ENCODE measurements at regions not wholly inside any gene's neighbourhood (a gene's known extent, or its start where the extent isn't known, plus 50 kb on each side); places are given as distances from the start of the nearest gene placed in this dataset.

- DNase-seq (ENCODE audit: low spot score) (no peak), ATAC-seq (no peak), FAIRE-seq (no peak)
- ChIA-PET POLR2A (no interaction called here), CTCF (ENCODE audit: low intra/inter-chr PET ratio, low total read pairs) (no interaction called here)
- no peak overlapping the region for H3K27ac ChIP-seq (ENCODE audit: extremely low read length, insufficient read depth, low read length)
- in situ Hi-C loops (cut with HindIII; ENCODE audit: extremely low pct_ligation_motif_present, low pct_unique_long_range_greater_than_20kb): no loop called here
- intact Hi-C loops (cut with micrococcal nuclease; ENCODE audit: unreplicated experiment): no loop called here
- no TSS peak for BruUV-seq (replicated peaks)
- H3K36me3 ChIP-seq (replicated peaks in 1 of 2; ENCODE audit: control insufficient read depth in 1 of 2, insufficient read depth in 2 of 2, low read length in 2 of 2): no peaks in the 10 kb centered on the region
- H4K20me1 ChIP-seq (ENCODE audit: insufficient read depth, low read length): no peaks in the 10 kb centered on the region
- no peak overlapping the region for H3K4me2 ChIP-seq (ENCODE audit: low read depth, low read length)
- H2AFZ ChIP-seq (ENCODE audit: low read length): no peak overlapping the region
- no peak overlapping the region for H3K4me3 ChIP-seq (replicated peaks in 1 of 3; ENCODE audit: insufficient read depth in 1 of 3, low read depth in 2 of 3, low read length in 3 of 3)
- 3% methylated on average over 3 of the region's 3 CpGs for WGBS (ENCODE audit: low lambda C conversion rate)
- no peaks in the 10 kb centered on the region for H3K79me2 ChIP-seq (ENCODE audit: insufficient read depth, low read length)
- TF ChIP-seq ZNF207 (IDR thresholded peaks at IDR 0.05; ENCODE audit: borderline replicate concordance): no peak
- no peak for TF ChIP-seq USF2 (IDR thresholded peaks at IDR 0.05; ENCODE audit: low read depth, low read length)
- TF ChIP-seq USF2 (CRISPR knock-in tag; IDR thresholded peaks at IDR 0.05; ENCODE audit: borderline replicate concordance): no peak
- TF ChIP-seq PAX8 (CRISPR knock-in tag; IDR thresholded peaks at IDR 0.05; ENCODE audit: borderline replicate concordance): no peak
- TF ChIP-seq MBNL3 (CRISPR knock-in tag; conservative IDR thresholded peaks at IDR 0.05): no peak
- TF ChIP-seq TFDP1 (CRISPR knock-in tag; IDR thresholded peaks at IDR 0.05; ENCODE audit: borderline replicate concordance): no peak
- no peak for TF ChIP-seq MAF1 (CRISPR knock-in tag; IDR thresholded peaks at IDR 0.05; ENCODE audit: borderline replicate concordance)
- TF ChIP-seq ZBTB7A (CRISPR knock-in tag; IDR thresholded peaks at IDR 0.05): no peak
- TF ChIP-seq NFATC3 (CRISPR knock-in tag; IDR thresholded peaks at IDR 0.05): no peak
- H3K4me1 ChIP-seq (ENCODE audit: insufficient read depth, low read length): no peaks in the 10 kb centered on the region
- H3K27me3 ChIP-seq (ENCODE audit: control insufficient read depth in 1 of 2, insufficient read depth in 2 of 2, low read length in 2 of 2): no peaks in the 10 kb centered on the region
- H3K9ac ChIP-seq (ENCODE audit: insufficient read depth, low read depth, low read length): no peak overlapping the region
- H3K9me3 ChIP-seq (ENCODE audit: low read length): no peaks in the 10 kb centered on the region
Measured at GRCh38 chr4:57504139-57504538, 394.0 kb upstream of the IGFBP7 start.

All from HepG2 (cell line).